ENCODE measurements at regions not wholly inside any gene's neighbourhood (a gene's known extent, or its start where the extent isn't known, plus 50 kb on each side); places are given as distances from the start of the nearest gene placed in this dataset.

- TF ChIP-seq CTCF (IDR thresholded peaks at IDR 0.05; ENCODE audit: borderline replicate concordance, extremely low read depth, low read length, poor library complexity, severe bottlenecking), result no peak
- TF ChIP-seq EZH2 (IDR thresholded peaks at IDR 0.05; ENCODE audit: borderline replicate concordance, low read depth, low read length, severe bottlenecking), result no peak
Observed at GRCh38 chr1:147071142-147071541, 101.1 kb downstream of the PRKAB2 start.
